SK-N-MC (cell line): ENCODE measurements at regions not wholly inside any gene's neighbourhood (a gene's known extent, or its start where the extent isn't known, plus 50 kb on each side); places are given as distances from the start of the nearest gene placed in this dataset.

ENCODE experiments used
- EZH2 ChIP-seq: fragments of 200-600 bp; sonication (generic); IDR thresholded peaks from one replicate; pipeline ENCODE4 v1.6.1; 2017; ENCODE audit warnings: antibody characterized with exemption
- FOXP2 ChIP-seq: optimal IDR thresholded peaks from 2 replicates; pipeline ENCODE3; 2011; ENCODE audit warnings: mild to moderate bottlenecking, moderate library complexity; ENCODE audit not compliant: insufficient read depth; ENCODE audit errors: extremely low read length, control extremely low read depth
- POLR2AphosphoS5 ChIP-seq: IDR thresholded peaks from 2 replicates; pipeline ENCODE4 v1.6.1; 2012; ENCODE audit warnings: mild to moderate bottlenecking, low read depth, low read length, borderline replicate concordance

DNA sequence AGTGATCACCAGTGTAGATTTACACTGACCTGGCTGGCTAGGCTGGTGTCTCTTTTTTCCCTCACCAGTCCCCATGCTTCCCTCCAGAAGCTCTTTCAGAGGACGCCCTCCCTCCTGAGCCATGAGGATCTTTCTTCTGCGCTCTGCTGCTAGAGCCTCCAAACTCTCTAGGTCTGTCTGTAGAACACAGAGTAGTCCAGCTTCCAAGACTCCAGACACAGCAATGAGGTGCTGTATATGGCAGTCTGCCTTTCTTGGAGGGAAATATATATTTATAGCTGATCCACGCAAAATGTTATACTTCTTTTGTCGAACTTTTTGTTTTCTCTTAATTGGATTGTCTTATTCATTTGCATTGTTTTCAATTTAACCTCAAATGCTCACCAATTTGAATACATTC is 1121.8 kb downstream of the ROBO2 start:
- TF ChIP-seq EZH2: no peak
- no peak for TF ChIP-seq POLR2AphosphoS5
- no peak for TF ChIP-seq FOXP2
